Lower leg skin (tissue), 3 donors: ENCODE measurements at regions not wholly inside any gene's neighbourhood (a gene's known extent, or its start where the extent isn't known, plus 50 kb on each side); places are given as distances from the start of the nearest gene placed in this dataset.

Source experiments
- CTCF ChIP-seq, 3 donors: fragments of 450-650 bp; IDR thresholded peaks; one replicate each; pipeline ENCODE4 v1.5.1; 2016; ENCODE audit warnings: antibody characterized with exemption in 3 of 3, mild to moderate bottlenecking in 3 of 3, moderate library complexity in 2 of 3
- POLR2A ChIP-seq, 2 donors: fragments of 450-650 bp; IDR thresholded peaks; one replicate each; pipeline ENCODE4 v1.6.1; 2016 to 2017; ENCODE audit warnings: antibody characterized with exemption in 2 of 2, mild to moderate bottlenecking in 1 of 2, moderate library complexity in 1 of 2

GRCh38 chr16:8481810-8482209 is 108.5 kb downstream of the TMEM114 start:
- TF ChIP-seq CTCF (IDR thresholded peaks at IDR 0.05) = no peak
- TF ChIP-seq POLR2A (IDR thresholded peaks at IDR 0.05) = no peak
